ENCODE measurements at regions not wholly inside any gene's neighbourhood (a gene's known extent, or its start where the extent isn't known, plus 50 kb on each side); places are given as distances from the start of the nearest gene placed in this dataset.
"Not testable (repeated sequence)": the region's sequence is repeated elsewhere in the genome, so short reads cannot be mapped to it uniquely, and the experiment has no call there.

- CTCF ChIA-PET = no interaction called here
- peaks cover 17% of the 10 kb centered on the region for H3K9me3 Mint-ChIP-seq
- no peak overlapping the region for H3K27ac Mint-ChIP-seq
- peaks cover 12% of the 10 kb centered on the region for H3K27me3 Mint-ChIP-seq (ENCODE audit: low read depth)
- no peaks in the 10 kb centered on the region; the same call in 1 of the 2 replicates for H3K36me3 Mint-ChIP-seq
- ATAC-seq (no peak), DNase-seq (ENCODE audit: low spot score) (no peak)
- POLR2A ChIA-PET = no interaction called here
- peaks cover 10% of the 10 kb centered on the region for H3K4me1 Mint-ChIP-seq
- H3K4me3 Mint-ChIP-seq = no peak overlapping the region
- no peak for TF ChIP-seq GTF2I (CRISPR knock-in tag; conservative IDR thresholded peaks at IDR 0.05)
- TF ChIP-seq ERG (CRISPR knock-in tag; IDR thresholded peaks at IDR 0.05) = no peak
- no peak for TF ChIP-seq ATF1 (CRISPR knock-in tag; IDR thresholded peaks at IDR 0.05)
- no peak for TF ChIP-seq ESRRA (CRISPR knock-in tag; IDR thresholded peaks at IDR 0.05; ENCODE audit: borderline replicate concordance)
- TF ChIP-seq FOXP1 (CRISPR knock-in tag; IDR thresholded peaks at IDR 0.05; ENCODE audit: borderline replicate concordance) = no peak
- TF ChIP-seq SOX15 (CRISPR knock-in tag; IDR thresholded peaks at IDR 0.05) = no peak
- TF ChIP-seq RORB (CRISPR knock-in tag; IDR thresholded peaks at IDR 0.05) = no peak
- TF ChIP-seq MLX (CRISPR knock-in tag; IDR thresholded peaks at IDR 0.05) = no peak
- no peak for TF ChIP-seq AR (CRISPR knock-in tag; IDR thresholded peaks at IDR 0.05)
- TF ChIP-seq NFYB (CRISPR knock-in tag; conservative IDR thresholded peaks at IDR 0.05; ENCODE audit: low read depth) = no peak
- TF ChIP-seq USF2 (CRISPR knock-in tag; IDR thresholded peaks at IDR 0.05) = no peak
- TF ChIP-seq ZMAT4 (CRISPR knock-in tag; IDR thresholded peaks at IDR 0.05) = no peak
- TF ChIP-seq HMGXB4 (CRISPR knock-in tag; IDR thresholded peaks at IDR 0.05) = no peak
- no peak for TF ChIP-seq NR1H2 (CRISPR knock-in tag; IDR thresholded peaks at IDR 0.05)
Measured at GRCh38 chr13:33355201-33355895, 69.8 kb upstream of the STARD13 start.

- H3K4me3 Mint-ChIP-seq; ATAC-seq; H3K36me3 Mint-ChIP-seq; H3K27me3 Mint-ChIP-seq (ENCODE audit: low read depth); CTCF ChIA-PET; POLR2A ChIA-PET; H3K27ac Mint-ChIP-seq; H3K4me1 Mint-ChIP-seq; DNase-seq (ENCODE audit: low spot score): not testable (repeated sequence)
- H3K9me3 Mint-ChIP-seq = peaks cover 32% of the 10 kb centered on the region
Measured at GRCh38 chr13:33358076-33358475, 72.5 kb upstream of the STARD13 start.
